CD4-positive, alpha-beta T cell (primary cell): ENCODE measurements at regions not wholly inside any gene's neighbourhood (a gene's known extent, or its start where the extent isn't known, plus 50 kb on each side); places are given as distances from the start of the nearest gene placed in this dataset.

Source experiments
- ATAC-seq: fragments of 200-7000 bp; cut with Tn5 transposase; one replicate; pipeline ENCODE4 v1.10.0; 2022; ENCODE audit warnings: mild to moderate bottlenecking; ENCODE audit not compliant: poor library complexity
- CTCF ChIA-PET: fragments of 350-600 bp; sonication (Branson Sonifier 250); formaldehyde crosslinking; loops from one replicate; lab custom pipeline; 2021; ENCODE audit warnings: antibody characterized with exemption, inconsistent platforms; lab: Charles Lee
- POLR2A ChIA-PET: fragments of 350-600 bp; sonication (Branson Sonifier 250); formaldehyde crosslinking; loops from one replicate; lab custom pipeline; 2021; ENCODE audit warnings: antibody characterized with exemption, inconsistent platforms; lab: Charles Lee
- DNase-seq, 14 experiments: peaks; one replicate each; pipeline ENCODE4 v3.0.0-alpha.2; 2013 to 2020; ENCODE audit warnings: mixed read lengths in 2 of 14
- H3K27ac ChIP-seq, 2 donors: one replicate each; pipeline versions ENCODE4 v1.5.1 to v1.7.0; 2013; ENCODE audit warnings: low read length in 2 of 2, low read depth in 1 of 2, mild to moderate bottlenecking in 1 of 2
- H3K27me3 ChIP-seq, 2 experiments: 1 replicate in 1 of 2; 2 replicates in 1 of 2; pipeline versions ENCODE4 v1.6.1 to v1.7.0; 2013; ENCODE audit warnings: low read length in 2 of 2, control low read depth in 1 of 2, mild to moderate bottlenecking in 1 of 2, moderate library complexity in 1 of 2; ENCODE audit not compliant: insufficient read depth in 2 of 2, control insufficient read depth in 1 of 2
- H3K36me3 ChIP-seq: one replicate; pipeline ENCODE4 v1.6.1; 2013; ENCODE audit warnings: low read length, control low read depth; ENCODE audit not compliant: insufficient read depth
- H3K4me1 ChIP-seq: one replicate; pipeline ENCODE4 v1.6.1; 2013; ENCODE audit warnings: low read length, control low read depth; ENCODE audit not compliant: insufficient read depth
- H3K4me3 ChIP-seq: one replicate; pipeline ENCODE4 v1.5.1; 2013; ENCODE audit warnings: mild to moderate bottlenecking, low read length, moderate library complexity
- H3K9me3 ChIP-seq, 2 experiments: 1 replicate in 1 of 2; 2 replicates in 1 of 2; pipeline versions ENCODE4 v1.6.1 to v1.7.0; 2013; ENCODE audit warnings: low read length in 2 of 2, mild to moderate bottlenecking in 2 of 2, control low read depth in 1 of 2, moderate library complexity in 1 of 2; ENCODE audit not compliant: control insufficient read depth in 1 of 2, insufficient read depth in 1 of 2
- H3K27ac Mint-ChIP-seq: one replicate; pipeline ENCODE4 v1.8.0; 2020; ENCODE audit warnings: mixed read lengths
- H3K27me3 Mint-ChIP-seq: one replicate; pipeline ENCODE4 v1.8.0; 2021; ENCODE audit warnings: mixed read lengths
- H3K36me3 Mint-ChIP-seq: one replicate; pipeline ENCODE4 v1.8.0; 2021; ENCODE audit warnings: low read depth, mixed read lengths
- H3K4me1 Mint-ChIP-seq: one replicate; pipeline ENCODE4 v1.8.0; 2021; ENCODE audit warnings: low read depth, mixed read lengths
- H3K4me3 Mint-ChIP-seq: one replicate; pipeline ENCODE4 v1.8.0; 2020; ENCODE audit warnings: mild to moderate bottlenecking, mixed read lengths
- H3K9me3 Mint-ChIP-seq: one replicate; pipeline ENCODE4 v1.8.0; 2020; ENCODE audit warnings: mixed read lengths
- intact Hi-C, 2 experiments: fragments of 100-400 bp; cut with DNase I in 1 of 2; cut with micrococcal nuclease in 1 of 2; formaldehyde crosslinking; loops; one replicate each; pipeline versions ENCODE4 v1.15.1 to v1.9.0; 2023 to 2025; cut with DNase I, micrococcal nuclease
- TF ChIP-seq, protein P1 (sequence below): fragments of 200-600 bp; IDR thresholded peaks from one replicate; pipeline ENCODE4 v1.8.0; 2022; ENCODE audit warnings: antibody characterized with exemption, mild to moderate bottlenecking

GRCh38 chr3:106827515-106828213 lies 549.6 kb upstream of the CCDC54 start:
- DNase-seq (no peak), ATAC-seq (no peak)
- Histone ChIP-seq H3K36me3 (no peaks in the 10 kb centered on the region), H3K9me3 (peaks cover 0 to 7% of the 10 kb centered on the region in 2 experiments), H3K4me3 (no peak overlapping the region), H3K4me1 (no peaks in the 10 kb centered on the region), H3K27me3 (no peaks in the 10 kb centered on the region), H3K27ac (no peak overlapping the region)
- no peaks in the 10 kb centered on the region for H3K4me1 Mint-ChIP-seq
- ChIA-PET CTCF (no interaction called here), POLR2A (no interaction called here)
- H3K4me3 Mint-ChIP-seq = no peak overlapping the region
- intact Hi-C loops = no loop called here
- H3K36me3 Mint-ChIP-seq = no peaks in the 10 kb centered on the region
- peaks cover 8% of the 10 kb centered on the region for H3K9me3 Mint-ChIP-seq
- TF ChIP-seq, protein P1, sequence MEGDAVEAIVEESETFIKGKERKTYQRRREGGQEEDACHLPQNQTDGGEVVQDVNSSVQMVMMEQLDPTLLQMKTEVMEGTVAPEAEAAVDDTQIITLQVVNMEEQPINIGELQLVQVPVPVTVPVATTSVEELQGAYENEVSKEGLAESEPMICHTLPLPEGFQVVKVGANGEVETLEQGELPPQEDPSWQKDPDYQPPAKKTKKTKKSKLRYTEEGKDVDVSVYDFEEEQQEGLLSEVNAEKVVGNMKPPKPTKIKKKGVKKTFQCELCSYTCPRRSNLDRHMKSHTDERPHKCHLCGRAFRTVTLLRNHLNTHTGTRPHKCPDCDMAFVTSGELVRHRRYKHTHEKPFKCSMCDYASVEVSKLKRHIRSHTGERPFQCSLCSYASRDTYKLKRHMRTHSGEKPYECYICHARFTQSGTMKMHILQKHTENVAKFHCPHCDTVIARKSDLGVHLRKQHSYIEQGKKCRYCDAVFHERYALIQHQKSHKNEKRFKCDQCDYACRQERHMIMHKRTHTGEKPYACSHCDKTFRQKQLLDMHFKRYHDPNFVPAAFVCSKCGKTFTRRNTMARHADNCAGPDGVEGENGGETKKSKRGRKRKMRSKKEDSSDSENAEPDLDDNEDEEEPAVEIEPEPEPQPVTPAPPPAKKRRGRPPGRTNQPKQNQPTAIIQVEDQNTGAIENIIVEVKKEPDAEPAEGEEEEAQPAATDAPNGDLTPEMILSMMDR = no peak
- no peak overlapping the region for H3K27ac Mint-ChIP-seq
- no peaks in the 10 kb centered on the region for H3K27me3 Mint-ChIP-seq

- Histone ChIP-seq H3K9me3 (peaks cover 0 to 8% of the 10 kb centered on the region in 2 experiments), H3K27ac (no peak overlapping the region), H3K27me3 (no peaks in the 10 kb centered on the region), H3K36me3 (no peaks in the 10 kb centered on the region), H3K4me3 (no peak overlapping the region), H3K4me1 (no peaks in the 10 kb centered on the region)
- ChIA-PET POLR2A (no interaction called here), CTCF (no interaction called here)
- Mint-ChIP-seq H3K4me1 (no peaks in the 10 kb centered on the region), H3K36me3 (no peaks in the 10 kb centered on the region), H3K27me3 (no peaks in the 10 kb centered on the region), H3K4me3 (no peak overlapping the region), H3K9me3 (peaks cover 11% of the 10 kb centered on the region), H3K27ac (no peak overlapping the region)
- DNase-seq = no peak
- intact Hi-C loops = no loop called here
- TF ChIP-seq, protein P1 = no peak
- ATAC-seq = no peak
Observed at GRCh38 chr3:106829206-106829605, 548.0 kb upstream of the CCDC54 start.

- Histone ChIP-seq H3K27me3 (no peaks in the 10 kb centered on the region), H3K4me1 (no peaks in the 10 kb centered on the region), H3K36me3 (no peaks in the 10 kb centered on the region), H3K4me3 (no peak overlapping the region), H3K27ac (no peak overlapping the region), H3K9me3 (peaks cover 0 to 8% of the 10 kb centered on the region in 2 experiments)
- intact Hi-C loops = no loop called here
- POLR2A ChIA-PET = no interaction called here
- DNase-seq (no peak), ATAC-seq (no peak)
- Mint-ChIP-seq H3K4me3 (no peak overlapping the region), H3K27me3 (no peaks in the 10 kb centered on the region), H3K4me1 (no peaks in the 10 kb centered on the region), H3K27ac (no peak overlapping the region), H3K9me3 (peaks cover 11% of the 10 kb centered on the region), H3K36me3 (no peaks in the 10 kb centered on the region)
- CTCF ChIA-PET = no interaction called here
- TF ChIP-seq, protein P1 = no peak
Observed at GRCh38 chr3:106830334-106830733, 546.9 kb upstream of the CCDC54 start.
